ENCODE measurements at regions not wholly inside any gene's neighbourhood (a gene's known extent, or its start where the extent isn't known, plus 50 kb on each side); places are given as distances from the start of the nearest gene placed in this dataset.
"Not testable (repeated sequence)": the region's sequence is repeated elsewhere in the genome, so short reads cannot be mapped to it uniquely, and the experiment has no call there.

- DNase-seq, result no peak
These were observed 153.9 kb upstream of the GORAB start for GRCh38 chr1:170377896-170378634.

GRCh38 chr1:170385750-170386149 is 146.2 kb upstream of the GORAB start:
- DNase-seq, result no peak

GRCh38 chr1:170388489-170388888 is 143.5 kb upstream of the GORAB start:
- no peak for DNase-seq

GRCh38 chr1:170395149-170395548 is 136.8 kb upstream of the GORAB start:
- no peak for DNase-seq

- no peak for DNase-seq
These were observed 134.9 kb upstream of the GORAB start for GRCh38 chr1:170397061-170397460.

GRCh38 chr1:170402476-170403311 is 129.3 kb upstream of the GORAB start:
- DNase-seq, result no peak

- DNase-seq, result no peak
These were observed 124.8 kb upstream of the GORAB start for GRCh38 chr1:170407138-170407537.

- no peak for DNase-seq
These were observed 124.4 kb upstream of the GORAB start for GRCh38 chr1:170407581-170407980.

- DNase-seq, result no peak
These were observed 121.4 kb upstream of the GORAB start for GRCh38 chr1:170410401-170411166.

GRCh38 chr1:170414989-170415709 is 116.8 kb upstream of the GORAB start:
- DNase-seq, result no peak

GRCh38 chr1:170415710-170416372 is 116.1 kb upstream of the GORAB start:
- no peak for DNase-seq

- DNase-seq, result no peak
These were observed 107.6 kb upstream of the GORAB start for GRCh38 chr1:170424346-170424745.

- DNase-seq, result no peak
These were observed 105.4 kb upstream of the GORAB start for GRCh38 chr1:170426596-170426995.

- DNase-seq, result not testable (repeated sequence)
These were observed 105.0 kb upstream of the GORAB start for GRCh38 chr1:170427002-170427401.

- DNase-seq, result no peak
These were observed 95.0 kb upstream of the GORAB start for GRCh38 chr1:170436928-170437327.

GRCh38 chr1:170445096-170445495 is 86.9 kb upstream of the GORAB start:
- DNase-seq, result no peak

GRCh38 chr1:170448661-170449158 is 83.3 kb upstream of the GORAB start:
- no peak for DNase-seq

- DNase-seq, result peak in 1 of 5 experiments; percentile 7
These were observed 74.5 kb upstream of the GORAB start for GRCh38 chr1:170457325-170458050.

- no peak for DNase-seq
These were observed 72.0 kb upstream of the GORAB start for GRCh38 chr1:170460001-170460400.

GRCh38 chr1:170460414-170461155 is 71.4 kb upstream of the GORAB start:
- no peak for DNase-seq

Measured in T-helper 2 cell (primary cell).